Astrocyte of the cerebellum (primary cell): ENCODE measurements at regions not wholly inside any gene's neighbourhood (a gene's known extent, or its start where the extent isn't known, plus 50 kb on each side); places are given as distances from the start of the nearest gene placed in this dataset.

Experiments used
- DNase-seq: peaks from one replicate; pipeline ENCODE4 v3.0.0-alpha.2; 2011; ENCODE audit warnings: low read depth
- H3K4me3 ChIP-seq: 2 replicates; pipeline ENCODE4 v1.5.1; 2011; ENCODE audit warnings: mild to moderate bottlenecking, low read depth, low read length, moderate library complexity
- CTCF ChIP-seq: IDR thresholded peaks from 2 replicates; pipeline ENCODE4 v1.5.1; 2012; ENCODE audit warnings: low read length, low read depth, moderate library complexity, mild to moderate bottlenecking; ENCODE audit errors: missing control alignments
- in situ Hi-C: cut with HindIII; loops from 2 replicates; pipeline ENCODE4 v1.10.0; 2017; ENCODE audit warnings: low sequenced_read_pairs

- in situ Hi-C loops = no loop called here
- H3K4me3 ChIP-seq = no peak overlapping the region
- DNase-seq = no peak
- no peak for TF ChIP-seq CTCF
Observed at GRCh38 chr6:116982401-116982800, 105.4 kb downstream of the RFX6 start.

- no peak for DNase-seq
- no peak for TF ChIP-seq CTCF
- in situ Hi-C loops = no loop called here
- H3K4me3 ChIP-seq = no peak overlapping the region
Observed at GRCh38 chr6:116983375-116983774, 106.3 kb downstream of the RFX6 start.

DNA sequence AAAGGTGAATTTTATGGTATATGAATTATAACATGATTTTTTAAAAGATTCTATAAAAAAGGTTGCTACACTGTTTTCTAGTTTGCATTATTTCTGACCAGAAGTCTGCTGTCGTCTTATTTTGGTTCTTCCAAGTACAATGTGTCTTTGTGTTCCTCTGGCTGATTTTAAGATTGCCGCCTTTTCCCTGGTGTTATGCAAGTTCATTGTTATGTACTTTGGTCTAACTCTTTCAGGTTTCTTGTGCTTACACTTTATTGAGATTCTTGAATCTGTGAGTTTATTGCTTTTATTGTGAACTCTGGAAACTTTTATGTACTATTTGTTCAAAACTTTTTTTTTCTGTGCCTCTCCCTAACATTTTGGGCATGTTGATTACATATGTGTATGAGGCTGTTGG, 109.8 kb downstream of the RFX6 start:
- DNase-seq = no peak
- in situ Hi-C loops = no loop called here
- H3K4me3 ChIP-seq = no peak overlapping the region
- no peak for TF ChIP-seq CTCF

DNA sequence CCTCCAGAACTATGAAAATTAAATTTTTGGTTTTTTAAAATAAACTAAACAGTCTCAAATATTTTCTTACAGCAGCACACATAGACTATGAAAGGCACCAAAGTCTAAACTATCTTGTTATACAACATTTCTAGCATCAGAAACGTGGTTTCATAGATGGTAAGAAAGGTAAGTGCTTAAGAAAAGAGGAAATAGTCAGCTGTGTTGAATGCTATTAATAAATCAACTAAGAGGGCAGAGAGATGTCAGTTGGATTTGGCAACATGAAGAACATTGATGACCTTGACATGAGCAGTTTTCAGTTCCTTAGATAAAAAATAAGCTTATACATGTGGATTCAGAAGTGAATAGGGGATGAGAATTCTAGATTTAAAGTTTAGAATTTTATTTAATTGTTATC, 113.6 kb downstream of the RFX6 start:
- no peak overlapping the region for H3K4me3 ChIP-seq
- TF ChIP-seq CTCF = no peak
- DNase-seq = no peak
- in situ Hi-C loops = no loop called here

DNA sequence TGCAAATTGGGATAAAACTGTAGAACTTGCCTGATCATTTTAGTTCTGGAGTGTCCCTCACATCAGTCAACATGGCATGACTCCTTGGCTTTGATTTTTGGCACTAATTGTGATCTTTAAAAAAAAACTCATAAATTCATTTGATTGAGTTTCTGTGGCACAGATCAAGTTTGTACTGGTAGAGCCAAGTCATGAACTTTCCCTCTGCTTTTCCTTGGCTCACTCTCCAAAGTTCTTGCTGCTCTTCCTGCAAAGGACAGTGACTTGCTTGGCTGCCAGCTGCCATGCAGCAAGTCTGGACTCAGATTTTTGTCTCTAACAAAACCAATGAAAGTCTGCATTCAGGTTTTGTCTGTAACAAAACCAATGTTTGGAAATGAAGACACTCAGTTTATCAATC, 115.5 kb downstream of the RFX6 start:
- no peak for DNase-seq
- no peak overlapping the region for H3K4me3 ChIP-seq
- TF ChIP-seq CTCF = no peak
- in situ Hi-C loops = no loop called here

DNA sequence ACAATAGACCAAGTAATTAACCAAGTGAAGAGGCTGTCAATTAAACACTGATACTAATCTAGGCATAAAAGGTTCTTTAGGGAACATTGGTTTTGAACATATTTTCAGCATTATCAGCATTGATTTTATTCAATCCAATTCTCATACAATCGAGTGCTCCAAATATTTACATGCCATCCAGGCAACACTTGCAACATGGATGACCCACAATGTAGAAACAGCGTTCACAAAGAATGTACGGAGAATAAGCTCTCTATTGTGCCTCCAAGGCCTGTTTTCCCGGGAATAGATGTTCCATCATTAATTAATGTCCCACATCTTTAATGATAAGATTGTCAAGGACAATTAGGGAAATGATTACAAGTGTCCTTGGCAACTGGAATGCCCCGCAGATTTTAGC, 117.4 kb downstream of the RFX6 start:
- in situ Hi-C loops = no loop called here
- no peak overlapping the region for H3K4me3 ChIP-seq
- TF ChIP-seq CTCF = no peak
- DNase-seq = no peak

- DNase-seq = no peak
- TF ChIP-seq CTCF = no peak
- no peak overlapping the region for H3K4me3 ChIP-seq
- in situ Hi-C loops = no loop called here
Observed at GRCh38 chr6:116996842-116997241, 119.8 kb downstream of the RFX6 start.
